ENCODE measurements at regions not wholly inside any gene's neighbourhood (a gene's known extent, or its start where the extent isn't known, plus 50 kb on each side); places are given as distances from the start of the nearest gene placed in this dataset.

- no peak for TF ChIP-seq GABPA (IDR thresholded peaks at IDR 0.05; ENCODE audit: low read depth)
- TF ChIP-seq EZH2phosphoT487 (IDR thresholded peaks at IDR 0.05; ENCODE audit: borderline replicate concordance, low read depth), result no peak
- TF ChIP-seq SMC3 (IDR thresholded peaks at IDR 0.05; ENCODE audit: low read depth, low read length), result no peak
- TF ChIP-seq CTCF (IDR thresholded peaks at IDR 0.05), result no peak
- no peak for TF ChIP-seq POLR2AphosphoS5 (IDR thresholded peaks at IDR 0.05; ENCODE audit: low read depth, low read length)
- no peak for TF ChIP-seq REST (IDR thresholded peaks at IDR 0.05; ENCODE audit: low read depth, low read length)
- TF ChIP-seq CHD2 (IDR thresholded peaks at IDR 0.05; ENCODE audit: low read length, partially characterized antibody), result no peak
- no peak for TF ChIP-seq FOXJ3 (CRISPR knock-in tag; IDR thresholded peaks at IDR 0.05)
- no peak for TF ChIP-seq EP300 (IDR thresholded peaks at IDR 0.05; ENCODE audit: borderline replicate concordance in 1 of 2, low read depth in 1 of 2, low read length in 1 of 2)
- TF ChIP-seq TAF1 (IDR thresholded peaks at IDR 0.05; ENCODE audit: borderline replicate concordance, low read depth, low read length), result no peak
- no peak for TF ChIP-seq RAD21 (IDR thresholded peaks at IDR 0.05; ENCODE audit: low read length)
- no peak for TF ChIP-seq ZBTB33 (IDR thresholded peaks at IDR 0.05; ENCODE audit: borderline replicate concordance, low read depth)
These were observed 262.5 kb upstream of the ANO5 start for GRCh38 chr11:21930408-21930807.
